NCI-H226 (cell line): ENCODE measurements at regions not wholly inside any gene's neighbourhood (a gene's known extent, or its start where the extent isn't known, plus 50 kb on each side); places are given as distances from the start of the nearest gene placed in this dataset.
"Not testable (repeated sequence)": the region's sequence is repeated elsewhere in the genome, so short reads cannot be mapped to it uniquely, and the experiment has no call there.

Experiments
- DNase-seq: peaks from one replicate; pipeline ENCODE4 v3.0.0-alpha.2; 2015

- DNase-seq, result no peak
These were observed 68.7 kb upstream of the FGF3 start for GRCh38 chr11:69887841-69888427.

GRCh38 chr11:69888483-69889181 is 69.4 kb upstream of the FGF3 start:
- peak; percentile 28 for DNase-seq

- DNase-seq, result no peak
These were observed 70.4 kb upstream of the FGF3 start for GRCh38 chr11:69889400-69890318.

- no peak for DNase-seq
These were observed 71.3 kb upstream of the FGF3 start for GRCh38 chr11:69890476-69890875.

GRCh38 chr11:69891421-69892236 is 72.4 kb upstream of the FGF3 start:
- no peak for DNase-seq

- DNase-seq, result no peak
These were observed 73.2 kb upstream of the FGF3 start for GRCh38 chr11:69892237-69892985.

- no peak for DNase-seq
These were observed 73.9 kb upstream of the FGF3 start for GRCh38 chr11:69892986-69893555.

GRCh38 chr11:69893631-69894030 is 74.4 kb upstream of the FGF3 start:
- DNase-seq, result no peak

GRCh38 chr11:69894181-69894611 is 75.0 kb upstream of the FGF3 start:
- DNase-seq, result no peak

- no peak for DNase-seq
These were observed 75.4 kb upstream of the FGF3 start for GRCh38 chr11:69894648-69895047.

- no peak for DNase-seq
These were observed 77.0 kb upstream of the FGF3 start for GRCh38 chr11:69896250-69896649.

GRCh38 chr11:69898123-69898522 is 78.9 kb upstream of the FGF3 start:
- DNase-seq, result no peak

- DNase-seq, result no peak
These were observed 81.0 kb upstream of the FGF3 start for GRCh38 chr11:69899957-69900821.

- not testable (repeated sequence) for DNase-seq
These were observed 81.6 kb upstream of the FGF3 start for GRCh38 chr11:69900822-69901302.

GRCh38 chr11:69902337-69902736 is 83.1 kb upstream of the FGF3 start:
- DNase-seq, result no peak

- DNase-seq, result no peak
These were observed 84.0 kb upstream of the FGF3 start for GRCh38 chr11:69903211-69903610.

- DNase-seq, result no peak
These were observed 85.2 kb upstream of the FGF3 start for GRCh38 chr11:69904161-69904973.

GRCh38 chr11:69904974-69905535 is 85.8 kb upstream of the FGF3 start:
- no peak for DNase-seq
